HG02588 (cell line): ENCODE measurements at regions not wholly inside any gene's neighbourhood (a gene's known extent, or its start where the extent isn't known, plus 50 kb on each side); places are given as distances from the start of the nearest gene placed in this dataset.
A peak's percentile ranks its signal among the peaks of the same experiment; 100 is the strongest.

ENCODE experiments used
- ATAC-seq: cut with Tn5 transposase; IDR thresholded peaks from one replicate; pipeline ENCODE4 v1.9.1; 2021; ENCODE audit warnings: mild to moderate bottlenecking, moderate library complexity; ENCODE audit not compliant: unreplicated experiment

DNA sequence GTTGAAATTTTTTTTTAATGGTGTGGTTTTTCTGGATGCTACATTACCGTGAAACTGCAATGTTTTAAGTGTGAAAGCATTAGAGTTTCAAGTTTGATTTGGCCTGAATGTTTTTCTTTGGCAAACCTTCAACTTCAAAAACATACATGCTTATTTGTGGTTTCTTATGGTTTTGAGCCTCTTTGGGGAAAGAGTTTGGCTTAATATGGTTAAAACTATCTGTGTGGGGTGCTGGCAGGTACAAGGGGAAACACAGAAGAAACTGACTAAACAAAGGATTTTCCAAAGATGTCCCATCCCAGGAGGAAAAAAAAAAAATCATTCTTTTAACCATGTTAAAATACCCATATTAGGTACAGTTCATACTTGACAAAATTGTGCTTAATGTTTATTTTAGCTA, 121.1 kb downstream of the HGF start:
- ATAC-seq: no peak

DNA sequence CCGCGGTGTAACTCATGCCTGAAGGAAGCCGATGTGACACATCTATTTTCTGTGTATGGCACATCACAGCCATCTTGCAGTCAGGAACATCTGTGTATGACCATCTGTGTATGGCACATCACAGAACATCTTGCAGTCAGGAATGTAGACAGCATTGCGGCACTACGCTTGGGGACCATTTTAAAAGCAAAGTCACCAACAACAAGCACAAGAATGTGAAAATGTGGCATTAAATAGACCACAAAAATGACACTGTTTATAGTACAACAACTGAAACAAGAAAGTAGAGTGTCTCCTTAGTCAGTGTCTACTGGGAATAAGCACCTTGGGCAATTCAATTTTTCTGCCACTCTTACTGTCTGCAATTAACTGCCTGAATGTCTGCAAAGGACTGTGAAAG, 124.4 kb downstream of the HGF start:
- ATAC-seq: no peak

DNA sequence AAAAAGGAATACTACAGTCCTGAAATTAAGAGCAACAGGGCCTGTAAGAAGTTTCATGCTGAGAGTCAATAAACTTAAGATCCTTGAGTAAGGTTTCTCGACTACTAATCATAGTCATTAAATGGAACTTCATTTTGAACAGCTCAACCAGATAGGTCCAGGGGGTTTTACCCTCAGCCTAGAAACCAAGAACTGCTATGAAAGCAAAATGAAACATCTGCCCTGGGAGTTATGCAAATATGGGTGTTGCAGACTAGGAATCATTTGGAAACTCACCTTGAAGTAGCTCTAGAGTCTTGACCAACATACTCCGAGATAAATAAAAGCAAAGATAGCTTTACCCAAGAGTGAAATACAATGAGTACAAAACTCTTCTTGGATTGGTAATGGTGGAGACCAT, 128.0 kb downstream of the HGF start:
- no peak for ATAC-seq

GRCh38 chr7:81638198-81638597, 131.6 kb downstream of the HGF start:
- no peak for ATAC-seq

DNA sequence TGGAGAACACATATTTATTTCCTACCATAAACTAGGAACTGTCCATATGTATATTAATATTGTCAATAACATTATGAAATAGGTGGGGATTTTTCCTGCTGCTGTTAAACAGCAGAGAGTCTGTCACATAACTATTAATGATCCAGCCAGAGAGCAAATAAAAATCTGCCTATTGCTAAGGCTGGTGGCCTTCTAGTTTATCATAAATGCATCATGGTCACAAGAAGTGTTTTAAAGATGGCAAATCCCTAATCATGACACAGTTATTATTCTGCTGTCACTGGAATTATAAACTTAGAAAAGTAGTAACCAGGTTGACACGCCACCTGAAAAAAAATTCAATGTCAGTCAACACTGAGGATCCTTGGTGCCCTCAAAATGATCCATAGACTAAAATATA, 132.3 kb downstream of the HGF start:
- no peak for ATAC-seq

GRCh38 chr7:81632418-81632817, 137.4 kb downstream of the HGF start:
- no peak for ATAC-seq

DNA sequence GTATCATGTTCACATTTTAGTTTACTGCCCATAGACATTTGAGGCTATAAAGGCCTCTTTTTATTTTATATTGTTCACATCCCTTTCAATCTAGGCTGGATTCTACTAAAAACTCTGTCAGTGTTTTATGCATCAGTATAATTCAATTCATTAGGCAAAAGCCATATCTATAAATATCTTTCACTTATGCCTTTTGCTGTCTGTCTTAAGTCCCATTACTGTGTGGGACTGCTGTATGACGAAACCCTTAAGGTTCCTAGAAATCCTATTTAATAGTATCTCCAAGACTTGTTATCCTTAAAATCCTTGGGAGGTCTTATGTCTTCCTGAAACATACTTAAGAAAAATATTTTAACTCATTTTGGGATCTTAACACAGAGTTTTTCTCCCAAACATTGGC, 139.2 kb downstream of the HGF start:
- ATAC-seq: no peak

DNA sequence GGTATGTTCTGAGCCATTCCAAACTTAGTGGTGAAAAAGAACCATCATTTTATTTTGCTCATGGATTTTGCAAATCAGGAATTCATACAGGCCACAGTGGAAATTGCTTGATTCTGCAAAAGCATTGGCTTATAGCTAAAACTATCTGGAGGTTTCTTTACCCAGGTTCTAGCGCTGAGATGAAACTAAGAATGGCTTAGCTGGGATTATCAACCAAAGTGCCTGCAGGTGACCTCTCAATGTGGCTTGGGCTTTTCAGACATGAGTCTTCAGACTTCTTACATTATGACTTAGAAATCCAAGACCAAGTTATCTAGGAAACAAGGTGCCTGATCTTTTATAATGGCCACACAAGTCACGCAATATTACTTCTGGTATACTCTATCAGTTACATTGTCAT, 140.1 kb downstream of the HGF start:
- no peak for ATAC-seq

DNA sequence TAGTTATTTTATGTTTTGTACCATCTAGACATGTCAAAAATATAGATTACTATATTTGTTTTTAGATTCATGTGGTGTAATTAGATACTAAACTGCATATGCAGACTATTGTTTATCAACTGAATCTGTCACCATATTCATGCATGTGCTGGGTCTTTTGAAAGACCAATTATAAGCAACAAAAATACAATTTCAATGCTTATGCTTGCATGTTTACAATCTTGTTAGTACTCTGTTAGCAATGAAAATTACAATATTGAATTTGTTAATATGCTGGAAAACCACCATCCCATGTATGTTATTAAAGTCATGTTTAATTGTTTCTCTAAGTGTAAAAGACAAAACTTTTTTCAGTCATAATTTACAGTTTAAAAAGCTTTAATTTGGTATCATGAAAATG, 140.9 kb downstream of the HGF start:
- no peak for ATAC-seq

- ATAC-seq: no peak
Observed at GRCh38 chr7:81627536-81628287, 142.1 kb downstream of the HGF start.

DNA sequence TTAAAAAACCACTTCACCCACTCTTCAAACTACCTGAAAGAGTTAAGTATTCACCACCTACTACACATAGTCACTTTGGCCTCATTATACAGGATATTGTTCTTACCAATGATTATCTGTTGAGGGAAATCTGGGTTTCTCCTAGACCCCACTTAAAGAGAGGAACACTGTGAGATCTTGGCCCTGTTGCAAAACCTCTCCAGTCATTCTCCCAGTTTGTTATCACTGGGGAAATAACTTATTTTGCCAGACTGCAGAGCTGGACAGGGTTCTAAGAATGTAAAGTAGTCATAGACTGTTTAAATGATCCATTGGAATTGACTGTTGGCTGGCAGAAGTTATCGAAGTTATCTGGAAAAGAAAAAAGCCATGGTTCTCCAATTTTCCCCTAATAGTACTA, 143.8 kb downstream of the HGF start:
- ATAC-seq: no peak

- ATAC-seq: no peak
Observed at GRCh38 chr7:81624650-81625631, 144.9 kb downstream of the HGF start.

DNA sequence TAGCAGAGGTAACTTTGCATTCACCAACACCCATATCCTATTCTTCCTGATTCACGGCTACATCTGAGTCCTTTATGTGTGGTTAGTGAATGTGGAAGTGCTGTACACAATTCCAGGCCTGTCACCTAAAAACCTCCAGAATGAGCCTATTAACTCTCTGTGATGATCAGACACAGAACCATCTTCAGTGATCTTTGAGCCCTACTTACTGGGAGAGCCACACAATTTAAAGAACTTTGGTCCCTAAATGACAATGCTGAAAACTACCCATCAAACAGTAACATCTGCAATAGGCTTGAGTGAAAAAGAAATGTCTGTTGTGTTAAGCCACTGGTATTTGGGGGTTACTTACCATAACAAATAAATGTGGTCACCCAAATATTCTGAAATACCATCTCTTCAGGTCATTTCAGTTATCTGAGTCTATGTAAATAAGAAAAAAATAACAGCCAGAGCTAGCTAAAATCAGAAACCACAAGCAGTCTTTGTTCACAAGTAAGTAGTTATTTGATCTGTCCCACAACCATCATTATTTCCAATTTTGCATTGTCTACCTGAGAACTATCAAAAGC, 145.7 kb downstream of the HGF start:
- ATAC-seq: no peak

- no peak for ATAC-seq
Observed at GRCh38 chr7:81623251-81623855, 146.5 kb downstream of the HGF start.

GRCh38 chr7:81621893-81622292, 148.0 kb downstream of the HGF start:
- no peak for ATAC-seq

- no peak for ATAC-seq
Observed at GRCh38 chr7:81618396-81619014, 151.3 kb downstream of the HGF start.

- ATAC-seq: peak; percentile 58
Observed at GRCh38 chr7:81616951-81617350, 152.9 kb downstream of the HGF start.

DNA sequence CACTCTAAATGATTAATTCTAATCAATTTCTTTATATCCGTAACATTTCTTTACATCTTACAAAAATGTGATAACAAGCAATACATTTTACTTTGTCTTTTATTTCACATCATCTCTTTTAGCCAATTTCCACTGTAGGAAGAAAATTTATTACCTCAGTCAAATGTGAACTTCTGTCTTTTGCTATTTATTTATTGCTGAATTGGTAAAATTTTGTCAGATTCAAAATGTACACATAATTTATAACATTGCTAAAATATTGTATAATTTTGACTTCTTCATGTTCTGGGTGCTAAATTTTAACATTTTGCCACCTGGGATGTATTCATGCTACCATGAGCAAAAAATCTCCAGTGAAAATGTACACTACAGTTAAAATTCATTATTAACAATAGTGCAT, 158.0 kb downstream of the HGF start:
- ATAC-seq: no peak

- no peak for ATAC-seq
Observed at GRCh38 chr7:81611040-81611439, 158.8 kb downstream of the HGF start.

DNA sequence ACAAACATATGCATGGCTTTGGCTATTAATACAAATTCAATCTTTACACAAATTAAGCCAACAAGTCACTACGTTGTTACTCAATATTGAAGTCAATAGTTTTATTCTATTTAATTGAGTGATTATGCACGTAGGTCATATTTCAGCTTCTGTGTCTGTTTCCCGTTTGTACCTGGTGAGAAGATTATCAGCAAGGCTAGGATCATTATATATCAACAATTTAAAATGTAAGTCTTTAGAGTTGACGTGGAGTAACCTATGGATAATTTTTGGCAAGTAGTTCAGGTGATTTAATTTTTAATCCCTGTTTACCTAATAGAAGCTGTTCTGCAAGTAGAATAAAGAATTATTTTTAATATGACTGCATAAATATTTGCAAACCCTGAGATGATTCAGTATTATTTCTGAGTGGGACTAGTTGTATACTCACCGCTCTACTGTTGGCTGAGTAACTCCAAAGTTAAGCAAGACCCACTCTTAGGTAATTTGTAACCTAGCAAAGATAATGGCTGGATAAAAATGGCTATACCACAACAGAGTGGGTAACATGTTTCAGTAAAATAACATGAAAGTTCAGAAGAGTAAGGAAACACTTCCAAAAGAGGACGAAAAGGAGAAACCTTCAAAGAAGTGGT, 161.0 kb downstream of the HGF start:
- ATAC-seq: no peak
